ENCODE measurements at regions not wholly inside any gene's neighbourhood (a gene's known extent, or its start where the extent isn't known, plus 50 kb on each side); places are given as distances from the start of the nearest gene placed in this dataset.

GRCh38 chr4:67030636-67031035, 514.7 kb downstream of the CENPC start:
- H3K27me3 ChIP-seq = no peaks in the 10 kb centered on the region
- H3K27ac ChIP-seq = no peak overlapping the region
- peaks cover 0 to 1% of the 10 kb centered on the region in 2 donors for H3K4me1 ChIP-seq
- intact Hi-C loops (cut with DNase I) = no loop called here
- TF ChIP-seq, protein P1, sequence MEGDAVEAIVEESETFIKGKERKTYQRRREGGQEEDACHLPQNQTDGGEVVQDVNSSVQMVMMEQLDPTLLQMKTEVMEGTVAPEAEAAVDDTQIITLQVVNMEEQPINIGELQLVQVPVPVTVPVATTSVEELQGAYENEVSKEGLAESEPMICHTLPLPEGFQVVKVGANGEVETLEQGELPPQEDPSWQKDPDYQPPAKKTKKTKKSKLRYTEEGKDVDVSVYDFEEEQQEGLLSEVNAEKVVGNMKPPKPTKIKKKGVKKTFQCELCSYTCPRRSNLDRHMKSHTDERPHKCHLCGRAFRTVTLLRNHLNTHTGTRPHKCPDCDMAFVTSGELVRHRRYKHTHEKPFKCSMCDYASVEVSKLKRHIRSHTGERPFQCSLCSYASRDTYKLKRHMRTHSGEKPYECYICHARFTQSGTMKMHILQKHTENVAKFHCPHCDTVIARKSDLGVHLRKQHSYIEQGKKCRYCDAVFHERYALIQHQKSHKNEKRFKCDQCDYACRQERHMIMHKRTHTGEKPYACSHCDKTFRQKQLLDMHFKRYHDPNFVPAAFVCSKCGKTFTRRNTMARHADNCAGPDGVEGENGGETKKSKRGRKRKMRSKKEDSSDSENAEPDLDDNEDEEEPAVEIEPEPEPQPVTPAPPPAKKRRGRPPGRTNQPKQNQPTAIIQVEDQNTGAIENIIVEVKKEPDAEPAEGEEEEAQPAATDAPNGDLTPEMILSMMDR (IDR thresholded peaks at IDR 0.05) = no peak
- DNase-seq (no peak), ATAC-seq (no peak)
- no peaks in the 10 kb centered on the region for H3K36me3 ChIP-seq
- no peak overlapping the region for H3K4me3 ChIP-seq
- H3K9me3 ChIP-seq = no peaks in the 10 kb centered on the region

DNA sequence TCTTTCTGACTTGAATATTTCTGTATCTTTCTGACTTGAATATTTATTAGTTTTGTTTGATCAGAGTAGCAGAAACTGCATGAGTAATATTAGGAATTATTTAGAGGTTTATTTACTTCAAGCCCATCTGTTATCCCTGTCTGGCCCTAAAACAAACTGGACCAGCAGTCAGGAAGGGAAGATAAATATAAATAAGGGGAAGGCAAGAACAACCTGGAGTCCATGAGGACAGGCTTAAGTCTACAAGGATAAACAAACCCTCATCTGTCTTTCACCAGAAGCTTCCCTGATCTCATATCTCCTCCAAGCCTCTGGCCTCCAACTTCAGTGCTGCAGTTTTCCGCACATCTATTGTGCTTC, 524.9 kb downstream of the CENPC start:
- Histone ChIP-seq H3K4me1 (no peaks in the 10 kb centered on the region), H3K4me3 (no peak overlapping the region), H3K9me3 (peaks cover 0 to 17% of the 10 kb centered on the region in 2 donors), H3K27me3 (no peaks in the 10 kb centered on the region), H3K27ac (no peak overlapping the region), H3K36me3 (no peaks in the 10 kb centered on the region)
- ATAC-seq = no peak
- intact Hi-C loops (cut with DNase I) = no loop called here
- DNase-seq = no peak
- TF ChIP-seq, protein P1 (IDR thresholded peaks at IDR 0.05) = no peak

GRCh38 chr4:67019686-67020437, 525.4 kb downstream of the CENPC start:
- TF ChIP-seq, protein P1 (IDR thresholded peaks at IDR 0.05) = no peak
- intact Hi-C loops (cut with DNase I) = no loop called here
- Histone ChIP-seq H3K27ac (no peak overlapping the region), H3K4me3 (no peak overlapping the region), H3K9me3 (peaks cover 0 to 17% of the 10 kb centered on the region in 2 donors), H3K4me1 (no peaks in the 10 kb centered on the region), H3K36me3 (no peaks in the 10 kb centered on the region), H3K27me3 (no peaks in the 10 kb centered on the region)
- ATAC-seq = no peak
- DNase-seq = no peak

DNA sequence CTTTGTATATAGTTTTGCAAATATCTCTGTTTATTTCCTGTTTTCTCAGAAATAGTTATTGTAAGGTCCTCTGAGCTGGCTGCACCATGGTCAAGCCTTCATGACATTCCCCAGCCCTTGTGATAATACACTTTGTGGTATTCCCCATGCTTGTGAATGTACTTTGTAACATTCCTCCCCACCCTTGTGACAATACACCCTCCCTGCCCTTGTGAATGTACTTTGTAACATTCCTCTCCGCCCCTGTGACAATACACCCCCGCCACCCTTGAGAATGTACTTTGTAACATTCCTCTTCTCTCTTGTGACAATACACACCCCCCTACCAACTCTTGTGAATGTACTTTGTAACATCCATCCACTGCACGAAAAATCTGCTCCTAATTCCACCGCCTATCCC, 530.7 kb downstream of the CENPC start:
- Histone ChIP-seq H3K27ac (no peak overlapping the region), H3K4me3 (no peak overlapping the region), H3K4me1 (no peaks in the 10 kb centered on the region), H3K27me3 (no peaks in the 10 kb centered on the region), H3K36me3 (no peaks in the 10 kb centered on the region), H3K9me3 (peaks cover 0 to 24% of the 10 kb centered on the region in 2 donors)
- DNase-seq = no peak
- TF ChIP-seq, protein P1 (IDR thresholded peaks at IDR 0.05) = no peak
- intact Hi-C loops (cut with DNase I) = no loop called here
- no peak for ATAC-seq

GRCh38 chr4:67006791-67007190, 538.5 kb downstream of the CENPC start:
- ATAC-seq (no peak), DNase-seq (no peak)
- H3K27ac ChIP-seq = no peak overlapping the region
- intact Hi-C loops (cut with DNase I) = no loop called here
- no peaks in the 10 kb centered on the region for H3K9me3 ChIP-seq
- no peaks in the 10 kb centered on the region for H3K27me3 ChIP-seq
- no peak overlapping the region for H3K4me3 ChIP-seq
- H3K36me3 ChIP-seq = no peaks in the 10 kb centered on the region
- TF ChIP-seq, protein P1 (IDR thresholded peaks at IDR 0.05) = no peak
- no peaks in the 10 kb centered on the region for H3K4me1 ChIP-seq
